ENCODE measurements at regions not wholly inside any gene's neighbourhood (a gene's known extent, or its start where the extent isn't known, plus 50 kb on each side); places are given as distances from the start of the nearest gene placed in this dataset.
A peak's percentile ranks its signal among the peaks of the same experiment; 100 is the strongest.
"Not testable (repeated sequence)": the region's sequence is repeated elsewhere in the genome, so short reads cannot be mapped to it uniquely, and the experiment has no call there.

- TF ChIP-seq, protein P1, sequence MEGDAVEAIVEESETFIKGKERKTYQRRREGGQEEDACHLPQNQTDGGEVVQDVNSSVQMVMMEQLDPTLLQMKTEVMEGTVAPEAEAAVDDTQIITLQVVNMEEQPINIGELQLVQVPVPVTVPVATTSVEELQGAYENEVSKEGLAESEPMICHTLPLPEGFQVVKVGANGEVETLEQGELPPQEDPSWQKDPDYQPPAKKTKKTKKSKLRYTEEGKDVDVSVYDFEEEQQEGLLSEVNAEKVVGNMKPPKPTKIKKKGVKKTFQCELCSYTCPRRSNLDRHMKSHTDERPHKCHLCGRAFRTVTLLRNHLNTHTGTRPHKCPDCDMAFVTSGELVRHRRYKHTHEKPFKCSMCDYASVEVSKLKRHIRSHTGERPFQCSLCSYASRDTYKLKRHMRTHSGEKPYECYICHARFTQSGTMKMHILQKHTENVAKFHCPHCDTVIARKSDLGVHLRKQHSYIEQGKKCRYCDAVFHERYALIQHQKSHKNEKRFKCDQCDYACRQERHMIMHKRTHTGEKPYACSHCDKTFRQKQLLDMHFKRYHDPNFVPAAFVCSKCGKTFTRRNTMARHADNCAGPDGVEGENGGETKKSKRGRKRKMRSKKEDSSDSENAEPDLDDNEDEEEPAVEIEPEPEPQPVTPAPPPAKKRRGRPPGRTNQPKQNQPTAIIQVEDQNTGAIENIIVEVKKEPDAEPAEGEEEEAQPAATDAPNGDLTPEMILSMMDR (IDR thresholded peaks at IDR 0.05; ENCODE audit: low read depth, low read length) = peak; percentile 7
- peak; percentile 25 for DNase-seq (ENCODE audit: low read depth)
- H3K4me3 ChIP-seq (ENCODE audit: low read depth, low read length) = not testable (repeated sequence)
Measured at GRCh38 chr21:28051649-28052048, 941.0 kb downstream of the LTN1 start.

DNA sequence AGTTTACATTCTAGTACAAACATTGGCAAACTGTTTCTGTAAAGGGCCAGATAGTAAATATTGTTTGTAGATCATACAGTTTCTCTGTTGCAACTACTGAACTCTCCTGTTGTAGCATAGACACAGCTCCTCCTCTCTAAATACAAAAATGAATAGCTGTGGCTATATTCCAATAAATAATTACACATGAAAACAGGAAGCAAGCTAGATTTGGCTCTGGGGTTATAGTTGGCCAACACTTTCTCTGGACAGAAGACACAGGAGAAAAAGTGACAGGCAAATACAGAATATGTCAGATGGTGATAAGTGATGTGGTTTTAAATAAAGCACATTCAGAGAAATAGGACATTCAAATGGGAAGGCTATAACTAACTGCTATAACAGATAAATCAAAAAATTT is 957.0 kb downstream of the LTN1 start:
- not testable (repeated sequence) for DNase-seq (ENCODE audit: low read depth); H3K4me3 ChIP-seq (ENCODE audit: low read depth, low read length)

DNA sequence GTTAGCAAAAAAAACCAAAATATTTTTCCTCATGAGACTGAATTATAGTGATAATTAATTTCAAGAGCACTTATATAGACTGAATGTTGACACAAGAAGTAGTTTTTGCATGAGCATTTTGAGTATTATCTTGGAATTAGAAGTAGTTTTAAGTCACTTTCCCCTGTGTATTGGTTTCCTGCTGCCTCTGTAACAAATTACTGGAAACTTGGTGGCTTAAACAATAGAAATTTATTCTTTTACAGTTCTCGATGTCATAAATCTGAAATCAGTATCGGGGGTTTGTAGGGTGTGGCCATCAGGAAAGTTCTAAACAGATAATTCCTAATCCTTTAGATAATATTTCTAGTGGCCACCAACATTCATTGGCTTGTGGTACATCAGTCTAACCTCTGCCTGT is 957.8 kb downstream of the LTN1 start:
- not testable (repeated sequence) for H3K4me3 ChIP-seq (ENCODE audit: low read depth, low read length); DNase-seq (ENCODE audit: low read depth)

DNA sequence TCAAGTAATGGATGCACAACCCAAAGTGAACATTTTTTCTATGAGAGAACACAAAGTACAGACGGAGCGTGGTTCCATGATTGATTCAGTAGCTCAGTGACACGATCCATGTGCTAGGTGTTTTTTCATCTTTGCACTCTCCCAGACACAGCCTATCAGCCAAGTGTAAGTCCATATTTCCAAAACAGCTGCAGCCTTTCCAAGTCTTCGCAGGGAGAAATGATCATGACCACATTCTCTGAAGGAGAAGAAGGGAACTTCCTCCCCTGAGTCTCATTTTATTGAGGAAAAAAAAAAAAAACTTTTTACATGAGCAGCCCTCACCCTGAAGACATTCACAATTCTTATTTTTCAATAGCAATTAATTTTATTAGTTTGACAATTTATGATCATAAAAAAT is 958.3 kb downstream of the LTN1 start:
- not testable (repeated sequence) for H3K4me3 ChIP-seq (ENCODE audit: low read depth, low read length); DNase-seq (ENCODE audit: low read depth)

DNA sequence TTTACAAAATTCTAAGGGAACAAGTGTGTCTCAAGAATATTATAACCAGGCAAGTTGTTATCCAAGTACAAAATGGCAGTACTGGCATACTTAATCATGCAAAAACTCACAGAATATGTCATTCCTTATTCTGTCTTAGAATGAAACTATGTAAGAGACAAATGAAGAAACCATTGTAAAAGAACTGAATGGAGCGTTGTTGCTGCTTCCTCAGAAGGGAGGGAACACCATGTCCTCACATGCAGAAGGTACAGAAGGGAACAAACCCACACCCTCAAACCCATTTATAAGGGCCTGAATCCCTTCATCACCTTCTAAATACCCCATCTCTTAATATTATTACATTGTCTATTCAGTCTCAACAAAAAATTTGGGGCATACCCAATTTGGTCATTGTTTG is 960.0 kb downstream of the LTN1 start:
- not testable (repeated sequence) for H3K4me3 ChIP-seq (ENCODE audit: low read depth, low read length); DNase-seq (ENCODE audit: low read depth)

GRCh38 chr21:28031066-28031465 is 961.6 kb downstream of the LTN1 start:
- H3K4me3 ChIP-seq (ENCODE audit: low read depth, low read length); DNase-seq (ENCODE audit: low read depth): not testable (repeated sequence)

- TF ChIP-seq, protein P1 (IDR thresholded peaks at IDR 0.05; ENCODE audit: low read depth, low read length) = no peak
- no peak for TF ChIP-seq MAX (IDR thresholded peaks at IDR 0.05; ENCODE audit: low read depth, low read length)
- TF ChIP-seq MYC (IDR thresholded peaks at IDR 0.05; ENCODE audit: low read depth, low read length) = no peak
- no peak for TF ChIP-seq POLR2A (IDR thresholded peaks at IDR 0.05; ENCODE audit: extremely low read depth, insufficient read length)
- no peak overlapping the region for H3K4me3 ChIP-seq (ENCODE audit: low read depth, low read length)
- no peak for DNase-seq (ENCODE audit: low read depth)
Measured at GRCh38 chr21:28025111-28025510, 967.6 kb downstream of the LTN1 start.

DNA sequence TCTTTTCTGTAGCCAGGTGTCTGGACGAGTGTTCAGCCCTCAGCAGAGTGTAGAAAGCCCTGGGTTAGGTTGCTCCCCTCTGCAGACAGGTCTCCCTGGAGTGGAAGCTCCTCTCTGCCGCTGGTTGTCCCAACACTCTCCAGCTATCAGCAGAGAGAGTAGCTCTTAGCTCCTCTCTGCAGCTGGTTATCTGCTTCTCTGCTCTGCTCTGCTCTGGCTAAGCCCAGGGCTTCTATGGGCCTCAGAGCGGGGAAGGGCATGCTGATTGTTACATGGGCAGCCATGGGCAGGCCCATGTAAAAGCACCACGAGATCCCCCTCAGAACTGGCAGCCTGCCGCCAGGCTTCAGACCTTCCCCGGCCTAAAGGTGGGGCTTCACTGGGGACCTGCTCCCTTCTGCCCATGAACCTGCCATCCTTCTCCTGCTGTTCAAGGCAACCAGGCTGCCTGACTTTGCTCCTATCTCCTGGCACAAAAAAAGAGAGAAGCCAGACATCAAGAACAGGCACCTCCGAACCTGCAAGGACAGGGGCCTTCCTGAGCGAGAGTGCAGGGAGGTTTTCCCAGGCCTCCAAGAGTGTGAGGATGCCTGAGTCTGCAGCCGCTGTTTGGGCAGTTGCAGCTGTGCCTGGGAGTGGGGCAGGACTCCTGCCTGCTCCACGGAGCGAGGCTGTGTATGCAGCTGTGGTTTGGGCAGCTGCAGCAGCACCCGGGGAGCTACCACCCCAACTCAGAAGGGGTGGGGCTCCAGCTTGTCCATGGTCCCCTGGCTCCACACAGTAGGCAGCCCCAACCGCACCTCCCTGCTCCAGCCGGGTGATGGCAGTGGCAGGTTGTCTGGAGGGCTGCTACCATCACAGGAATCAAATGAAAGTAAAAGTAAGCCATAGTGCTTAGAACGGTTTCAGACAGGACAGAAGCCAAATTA is 973.7 kb downstream of the LTN1 start:
- TF ChIP-seq, protein P1 (IDR thresholded peaks at IDR 0.05; ENCODE audit: low read depth, low read length) = no peak
- TF ChIP-seq MYC (IDR thresholded peaks at IDR 0.05; ENCODE audit: low read depth, low read length) = no peak
- no peak for TF ChIP-seq POLR2A (IDR thresholded peaks at IDR 0.05; ENCODE audit: extremely low read depth, insufficient read length)
- TF ChIP-seq MAX (IDR thresholded peaks at IDR 0.05; ENCODE audit: low read depth, low read length) = no peak
- no peak overlapping the region for H3K4me3 ChIP-seq (ENCODE audit: low read depth, low read length)
- DNase-seq (ENCODE audit: low read depth) = peak; percentile 1

GRCh38 chr21:28018213-28018612 is 974.5 kb downstream of the LTN1 start:
- TF ChIP-seq MYC (IDR thresholded peaks at IDR 0.05; ENCODE audit: low read depth, low read length) = no peak
- TF ChIP-seq, protein P1 (IDR thresholded peaks at IDR 0.05; ENCODE audit: low read depth, low read length) = no peak
- TF ChIP-seq POLR2A (IDR thresholded peaks at IDR 0.05; ENCODE audit: extremely low read depth, insufficient read length) = no peak
- no peak for TF ChIP-seq MAX (IDR thresholded peaks at IDR 0.05; ENCODE audit: low read depth, low read length)
- no peak for DNase-seq (ENCODE audit: low read depth)
- no peak overlapping the region for H3K4me3 ChIP-seq (ENCODE audit: low read depth, low read length)

Measured in NB4 (cell line).